ENCODE measurements at regions not wholly inside any gene's neighbourhood (a gene's known extent, or its start where the extent isn't known, plus 50 kb on each side); places are given as distances from the start of the nearest gene placed in this dataset.

DNA sequence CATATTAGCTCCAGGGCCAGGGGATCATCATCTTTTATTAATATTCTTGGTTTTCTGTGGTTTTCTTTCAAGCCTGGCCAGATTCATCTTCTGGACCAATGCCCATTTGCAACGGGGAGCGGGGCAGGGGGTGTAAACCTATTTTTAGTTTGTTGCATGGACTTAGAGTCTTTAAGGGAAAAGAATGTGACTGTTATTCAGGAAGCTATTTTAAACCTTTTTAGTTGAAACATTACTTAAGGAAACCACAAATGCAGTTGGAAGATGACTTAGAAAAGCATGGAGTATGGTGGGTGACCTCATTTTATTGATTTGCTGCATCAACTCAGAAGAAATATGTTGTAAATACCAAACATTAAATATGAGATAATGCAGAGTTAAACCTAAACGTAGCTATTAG lies 368.4 kb upstream of the E2F7 start:
- DNase-seq (ENCODE audit: unreplicated experiment), result no peak
- TF ChIP-seq, protein P1, sequence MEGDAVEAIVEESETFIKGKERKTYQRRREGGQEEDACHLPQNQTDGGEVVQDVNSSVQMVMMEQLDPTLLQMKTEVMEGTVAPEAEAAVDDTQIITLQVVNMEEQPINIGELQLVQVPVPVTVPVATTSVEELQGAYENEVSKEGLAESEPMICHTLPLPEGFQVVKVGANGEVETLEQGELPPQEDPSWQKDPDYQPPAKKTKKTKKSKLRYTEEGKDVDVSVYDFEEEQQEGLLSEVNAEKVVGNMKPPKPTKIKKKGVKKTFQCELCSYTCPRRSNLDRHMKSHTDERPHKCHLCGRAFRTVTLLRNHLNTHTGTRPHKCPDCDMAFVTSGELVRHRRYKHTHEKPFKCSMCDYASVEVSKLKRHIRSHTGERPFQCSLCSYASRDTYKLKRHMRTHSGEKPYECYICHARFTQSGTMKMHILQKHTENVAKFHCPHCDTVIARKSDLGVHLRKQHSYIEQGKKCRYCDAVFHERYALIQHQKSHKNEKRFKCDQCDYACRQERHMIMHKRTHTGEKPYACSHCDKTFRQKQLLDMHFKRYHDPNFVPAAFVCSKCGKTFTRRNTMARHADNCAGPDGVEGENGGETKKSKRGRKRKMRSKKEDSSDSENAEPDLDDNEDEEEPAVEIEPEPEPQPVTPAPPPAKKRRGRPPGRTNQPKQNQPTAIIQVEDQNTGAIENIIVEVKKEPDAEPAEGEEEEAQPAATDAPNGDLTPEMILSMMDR (IDR thresholded peaks at IDR 0.05; ENCODE audit: unreplicated experiment), result no peak
- no TSS peak for BruUV-seq (replicated peaks)
- H3K27me3 Mint-ChIP-seq (ENCODE audit: insufficient read depth, unreplicated experiment), result no peaks in the 10 kb centered on the region
- no peaks in the 10 kb centered on the region for H3K9me3 Mint-ChIP-seq (ENCODE audit: unreplicated experiment)
- no peaks in the 10 kb centered on the region for H3K4me1 Mint-ChIP-seq (ENCODE audit: insufficient read depth, unreplicated experiment)
- no peak overlapping the region for H3K27ac Mint-ChIP-seq (ENCODE audit: low read depth, unreplicated experiment)
- intact Hi-C loops (cut with micrococcal nuclease), result no loop called here
- ChIA-PET POLR2A (interaction anchor here (0.6 to 0.9 kb wide), 2 partner anchors 16 to 597 kb away, joined by 3 to 4 read pairs; no protein-coding TSS in a partner anchor), CTCF (no interaction called here)
- no peak overlapping the region for H3K4me3 Mint-ChIP-seq (ENCODE audit: unreplicated experiment)
- no peaks in the 10 kb centered on the region for H3K36me3 Mint-ChIP-seq (ENCODE audit: insufficient read depth, unreplicated experiment)

DNA sequence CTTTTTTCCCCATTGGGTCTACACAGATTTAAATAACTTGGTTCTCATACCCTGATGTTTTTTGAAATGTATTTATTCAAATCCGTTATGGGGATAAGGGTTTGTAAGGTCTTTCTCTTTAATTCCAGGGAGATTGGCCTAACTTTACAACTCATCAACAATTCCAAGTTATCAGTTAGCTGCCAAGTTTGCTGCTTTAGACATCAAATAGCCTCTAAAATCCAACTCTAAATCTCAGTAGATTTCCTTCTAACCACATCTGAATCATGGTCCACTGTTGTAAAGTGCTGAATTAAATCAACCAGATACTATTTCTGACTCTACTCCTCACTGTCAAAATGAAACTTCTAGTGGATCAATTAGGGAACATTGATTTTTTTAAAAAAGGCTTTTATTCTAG lies 364.1 kb upstream of the E2F7 start:
- no TSS peak for BruUV-seq (replicated peaks)
- intact Hi-C loops (cut with micrococcal nuclease), result no loop called here
- H3K9me3 Mint-ChIP-seq (ENCODE audit: unreplicated experiment), result peaks cover 17% of the 10 kb centered on the region
- H3K4me3 Mint-ChIP-seq (ENCODE audit: unreplicated experiment), result no peak overlapping the region
- ChIA-PET CTCF (no interaction called here), POLR2A (no interaction called here)
- DNase-seq (ENCODE audit: unreplicated experiment), result no peak
- no peak overlapping the region for H3K27ac Mint-ChIP-seq (ENCODE audit: low read depth, unreplicated experiment)
- no peaks in the 10 kb centered on the region for H3K4me1 Mint-ChIP-seq (ENCODE audit: insufficient read depth, unreplicated experiment)
- no peaks in the 10 kb centered on the region for H3K27me3 Mint-ChIP-seq (ENCODE audit: insufficient read depth, unreplicated experiment)
- TF ChIP-seq, protein P1 (IDR thresholded peaks at IDR 0.05; ENCODE audit: unreplicated experiment), result no peak
- H3K36me3 Mint-ChIP-seq (ENCODE audit: insufficient read depth, unreplicated experiment), result no peaks in the 10 kb centered on the region

DNA sequence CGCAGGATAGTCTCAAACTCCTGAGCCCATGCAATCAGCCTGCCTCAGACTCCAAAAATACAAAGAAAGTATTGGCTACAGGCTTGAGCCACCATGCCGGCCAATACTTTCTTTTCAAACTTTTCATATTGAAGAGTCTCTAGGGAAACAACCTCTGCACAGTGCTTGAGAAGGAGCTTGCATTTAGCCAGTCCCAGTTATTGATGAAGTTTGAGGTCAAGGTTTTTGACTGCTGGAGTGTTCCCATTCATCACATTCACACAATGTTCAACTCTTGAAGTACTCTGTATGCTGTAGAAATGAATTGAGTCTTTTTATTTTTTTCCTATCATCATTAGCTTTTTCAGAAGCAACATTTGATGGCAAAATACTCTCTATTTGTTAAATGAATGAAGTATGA lies 355.8 kb upstream of the E2F7 start:
- H3K36me3 Mint-ChIP-seq (ENCODE audit: insufficient read depth, unreplicated experiment), result no peaks in the 10 kb centered on the region
- ChIA-PET POLR2A (no interaction called here), CTCF (interaction anchor here (0.8 to 1.2 kb wide), 3 partner anchors 9 to 49 kb away, joined by 3 to 4 read pairs (median 3); no protein-coding TSS in a partner anchor)
- DNase-seq (ENCODE audit: unreplicated experiment), result no peak
- TF ChIP-seq, protein P1 (IDR thresholded peaks at IDR 0.05; ENCODE audit: unreplicated experiment), result no peak
- intact Hi-C loops (cut with micrococcal nuclease), result no loop called here
- no peak overlapping the region for H3K4me3 Mint-ChIP-seq (ENCODE audit: unreplicated experiment)
- no peaks in the 10 kb centered on the region for H3K27me3 Mint-ChIP-seq (ENCODE audit: insufficient read depth, unreplicated experiment)
- H3K9me3 Mint-ChIP-seq (ENCODE audit: unreplicated experiment), result peaks cover 14% of the 10 kb centered on the region
- H3K27ac Mint-ChIP-seq (ENCODE audit: low read depth, unreplicated experiment), result no peak overlapping the region
- no peaks in the 10 kb centered on the region for H3K4me1 Mint-ChIP-seq (ENCODE audit: insufficient read depth, unreplicated experiment)
- BruUV-seq (replicated peaks), result no TSS peak

DNA sequence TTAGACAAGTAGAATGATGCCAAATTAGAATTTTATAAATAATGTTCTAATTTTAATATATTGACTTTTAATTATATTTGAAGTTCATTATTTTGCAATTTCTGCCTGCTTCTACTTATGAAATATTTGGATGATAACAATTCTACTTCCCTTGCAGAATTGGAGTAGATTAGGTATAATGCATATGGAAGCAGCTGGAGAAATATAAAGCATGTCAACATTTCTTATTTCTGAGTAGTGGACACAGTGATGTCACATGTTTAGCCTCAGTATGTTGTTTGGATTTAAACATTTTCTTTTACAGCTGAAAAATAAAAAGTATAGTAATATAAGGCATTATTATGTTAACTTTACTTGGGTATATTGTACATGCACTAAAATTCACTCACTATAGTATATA lies 344.2 kb upstream of the E2F7 start:
- intact Hi-C loops (cut with micrococcal nuclease), result no loop called here
- TF ChIP-seq, protein P1 (IDR thresholded peaks at IDR 0.05; ENCODE audit: unreplicated experiment), result no peak
- Mint-ChIP-seq H3K4me3 (ENCODE audit: unreplicated experiment) (no peak overlapping the region), H3K27ac (ENCODE audit: low read depth, unreplicated experiment) (no peak overlapping the region), H3K4me1 (ENCODE audit: insufficient read depth, unreplicated experiment) (no peaks in the 10 kb centered on the region), H3K27me3 (ENCODE audit: insufficient read depth, unreplicated experiment) (no peaks in the 10 kb centered on the region), H3K36me3 (ENCODE audit: insufficient read depth, unreplicated experiment) (no peaks in the 10 kb centered on the region), H3K9me3 (ENCODE audit: unreplicated experiment) (no peaks in the 10 kb centered on the region)
- BruUV-seq (replicated peaks), result no TSS peak
- CTCF ChIA-PET, result no interaction called here
- POLR2A ChIA-PET, result no interaction called here
- no peak for DNase-seq (ENCODE audit: unreplicated experiment)
